H1 (cell line): ENCODE measurements at regions not wholly inside any gene's neighbourhood (a gene's known extent, or its start where the extent isn't known, plus 50 kb on each side); places are given as distances from the start of the nearest gene placed in this dataset.

ENCODE experiments used
- CTCF ChIA-PET: fragments of 300-600 bp; sonication (Branson Sonifier 250); formaldehyde crosslinking; loops from one replicate; lab custom pipeline; 2021; ENCODE audit not compliant: partially characterized antibody; lab: Charles Lee
- POLR2A ChIA-PET: fragments of 300-600 bp; sonication (Branson Sonifier 250); formaldehyde crosslinking; loops from one replicate; lab custom pipeline; 2021; ENCODE audit warnings: inconsistent platforms; ENCODE audit not compliant: partially characterized antibody; lab: Charles Lee
- DNase-seq, 2 experiments: peaks; one replicate each; pipeline versions ENCODE4 v3.0.0 to v3.0.0-alpha.2; 2010 to 2022; ENCODE audit warnings: low spot score in 2 of 2, low read depth in 1 of 2, mixed read lengths in 1 of 2
- FAIRE-seq: peaks from 2 replicates; lab custom pipeline; 2011; peaks lifted over from hg19 to GRCh38; lab: Jason Lieb, UNC
- H2AFZ ChIP-seq: 2 replicates; pipeline ENCODE4 v1.8.1; 2012; ENCODE audit warnings: low read length, inconsistent platforms
- H2AK5ac ChIP-seq: 2 replicates; pipeline ENCODE4 v1.6.1; 2013; ENCODE audit warnings: low read depth, low read length
- H2BK120ac ChIP-seq: replicated peaks from 2 replicates; pipeline ENCODE3; 2013; ENCODE audit warnings: low read depth, low read length, inconsistent platforms
- H2BK12ac ChIP-seq: 2 replicates; pipeline ENCODE4 v1.6.1; 2013; ENCODE audit warnings: low read depth, low read length
- H2BK15ac ChIP-seq: 2 replicates; pipeline ENCODE4 v1.6.1; 2013; ENCODE audit warnings: low read length
- H2BK20ac ChIP-seq: 2 replicates; pipeline ENCODE4 v1.6.1; 2013; ENCODE audit warnings: low read length
- H2BK5ac ChIP-seq: 2 replicates; pipeline ENCODE4 v1.6.1; 2013; ENCODE audit warnings: low read depth, low read length
- H3K14ac ChIP-seq: 2 replicates; pipeline ENCODE4 v1.6.1; 2013; ENCODE audit warnings: inconsistent platforms; ENCODE audit not compliant: insufficient read length
- H3K18ac ChIP-seq: 2 replicates; pipeline ENCODE4 v1.6.1; 2013; ENCODE audit warnings: low read length; ENCODE audit errors: extremely low read depth
- H3K23ac ChIP-seq: 2 replicates; pipeline ENCODE4 v1.6.1; 2013; ENCODE audit warnings: inconsistent platforms; ENCODE audit not compliant: insufficient read length
- H3K23me2 ChIP-seq: 2 replicates; pipeline ENCODE4 v1.6.1; 2013; ENCODE audit warnings: low read depth, low read length
- H3K27ac ChIP-seq: 2 replicates; pipeline ENCODE4 v1.6.1; 2011; ENCODE audit warnings: low read depth, low read length, inconsistent platforms
- H3K27me3 ChIP-seq, 4 experiments: replicated peaks in 1 of 4; 1 replicate in 1 of 4; 2 replicates in 3 of 4; pipeline versions ENCODE4 v1.6.1 to v1.8.1; 2011 to 2013; ENCODE audit warnings: low read length in 3 of 4, mild to moderate bottlenecking in 3 of 4, inconsistent platforms in 2 of 4, mixed read lengths in 2 of 4, moderate library complexity in 1 of 4; ENCODE audit not compliant: control insufficient read depth in 3 of 4, insufficient read depth in 3 of 4; ENCODE audit errors: extremely low read depth in 1 of 4
- H3K36me3 ChIP-seq, 4 experiments: 2 replicates each; pipeline versions ENCODE4 v1.6.1 to v1.8.1; 2011 to 2013; ENCODE audit warnings: mild to moderate bottlenecking in 4 of 4, low read length in 3 of 4, moderate library complexity in 2 of 4, control low read depth in 1 of 4, inconsistent platforms in 1 of 4; ENCODE audit not compliant: insufficient read depth in 4 of 4, control insufficient read depth in 2 of 4
- H3K4ac ChIP-seq: replicated peaks from 2 replicates; pipeline ENCODE3; 2013; ENCODE audit warnings: low read length, low read depth, mixed read lengths, inconsistent platforms; ENCODE audit not compliant: insufficient read length
- H3K4me1 ChIP-seq, 4 experiments: replicated peaks in 1 of 4; 1 replicate in 1 of 4; 2 replicates in 3 of 4; pipeline versions ENCODE4 v1.6.1 to v1.8.1; 2011 to 2013; ENCODE audit warnings: low read length in 3 of 4, inconsistent platforms in 2 of 4, mixed read lengths in 1 of 4; ENCODE audit not compliant: insufficient read depth in 4 of 4, control insufficient read depth in 3 of 4
- H3K4me2 ChIP-seq, 2 experiments: 2 replicates each; pipeline versions ENCODE4 v1.6.1 to v1.8.1; 2011 to 2013; ENCODE audit warnings: low read depth in 2 of 2, low read length in 2 of 2, control low read depth in 1 of 2, inconsistent platforms in 1 of 2, mild to moderate bottlenecking in 1 of 2; ENCODE audit not compliant: insufficient read depth in 1 of 2
- H3K4me3 ChIP-seq, 4 experiments: fragments of 200-600, 300-600 bp in 1 of 4; sonication (generic), shearing (Covaris generic), sonication (Bioruptor Twin) in 1 of 4; 2 replicates each; pipeline versions ENCODE4 v1.5.1 to v1.8.1; 2011 to 2016; ENCODE audit warnings: low read length in 4 of 4, low read depth in 3 of 4, control low read depth in 2 of 4, inconsistent platforms in 2 of 4, mild to moderate bottlenecking in 2 of 4, mixed read lengths in 1 of 4, moderate library complexity in 1 of 4; ENCODE audit not compliant: insufficient read depth in 2 of 4; ENCODE audit errors: extremely low read depth in 1 of 4
- H3K56ac ChIP-seq: replicated peaks from 2 replicates; pipeline ENCODE3; 2013; ENCODE audit warnings: low read depth, mild to moderate bottlenecking, mixed read lengths, low read length, inconsistent platforms; ENCODE audit not compliant: insufficient read length
- H3K79me1 ChIP-seq: 2 replicates; pipeline ENCODE4 v1.6.1; 2013; ENCODE audit warnings: low read depth, low read length, control low read depth
- H3K79me2 ChIP-seq, 2 experiments: 2 replicates each; pipeline versions ENCODE4 v1.6.1 to v1.8.1; 2012 to 2013; ENCODE audit warnings: low read length in 2 of 2, mild to moderate bottlenecking in 2 of 2, inconsistent platforms in 1 of 2; ENCODE audit not compliant: insufficient read depth in 2 of 2, control insufficient read depth in 1 of 2
- H3K9ac ChIP-seq, 4 experiments: replicated peaks in 1 of 4; 1 replicate in 1 of 4; 2 replicates in 3 of 4; pipeline versions ENCODE4 v1.6.1 to v1.8.1; 2011 to 2013; ENCODE audit warnings: low read depth in 3 of 4, low read length in 3 of 4, control low read depth in 2 of 4, mild to moderate bottlenecking in 2 of 4, moderate library complexity in 2 of 4, inconsistent platforms in 1 of 4; ENCODE audit errors: extremely low read depth in 1 of 4
- H3K9me3 ChIP-seq, 2 experiments: 2 replicates each; pipeline versions ENCODE4 v1.6.1 to v1.8.1; 2012 to 2013; ENCODE audit warnings: mild to moderate bottlenecking in 2 of 2, moderate library complexity in 2 of 2, control low read depth in 1 of 2, inconsistent platforms in 1 of 2, low read depth in 1 of 2, low read length in 1 of 2, mixed read lengths in 1 of 2; ENCODE audit not compliant: insufficient read depth in 2 of 2
- H4K20me1 ChIP-seq, 2 experiments: replicated peaks in 1 of 2; 2 replicates each; pipeline versions ENCODE3 to v1.8.1; 2011 to 2013; ENCODE audit warnings: inconsistent platforms in 2 of 2, low read length in 2 of 2, mild to moderate bottlenecking in 1 of 2; ENCODE audit not compliant: insufficient read depth in 2 of 2, control insufficient read depth in 1 of 2
- H4K5ac ChIP-seq: 2 replicates; pipeline ENCODE4 v1.6.1; 2013; ENCODE audit warnings: low read length, low read depth, mixed read lengths, inconsistent platforms; ENCODE audit not compliant: insufficient read length
- H4K8ac ChIP-seq: 2 replicates; pipeline ENCODE4 v1.8.0; 2013; ENCODE audit warnings: mild to moderate bottlenecking, moderate library complexity, low read length, inconsistent platforms; ENCODE audit not compliant: insufficient read depth; ENCODE audit errors: extremely low read depth
- H4K91ac ChIP-seq: replicated peaks from 2 replicates; pipeline ENCODE3; 2013; ENCODE audit warnings: low read length, mixed read lengths, inconsistent platforms; ENCODE audit not compliant: insufficient read length
- ASH2L ChIP-seq: fragments of 200-600, 300-600 bp; sonication (generic); IDR thresholded peaks from one replicate; pipeline ENCODE4 v1.7.1; 2017; ENCODE audit warnings: low read length
- ATF3 ChIP-seq: IDR thresholded peaks from 2 replicates; pipeline ENCODE4 v1.6.1; 2011; ENCODE audit warnings: low read depth, mild to moderate bottlenecking, low read length; ENCODE audit not compliant: insufficient read depth
- CEBPB ChIP-seq: IDR thresholded peaks from 2 replicates; pipeline ENCODE4 v1.6.1; 2012; ENCODE audit warnings: low read depth, low read length
- CTCF ChIP-seq, 3 experiments: IDR thresholded peaks; 1 replicate in 2 of 3; 2 replicates in 1 of 3; pipeline versions ENCODE4 v1.5.1 to v1.6.1; 2011; ENCODE audit warnings: low read length in 3 of 3, mild to moderate bottlenecking in 3 of 3, inconsistent platforms in 2 of 3, low read depth in 1 of 3, moderate library complexity in 1 of 3; ENCODE audit not compliant: insufficient read depth in 1 of 3; ENCODE audit errors: control extremely low read depth in 1 of 3
- EP300 ChIP-seq, 2 experiments: IDR thresholded peaks; 1 replicate in 1 of 2; 2 replicates in 1 of 2; pipeline ENCODE4 v1.6.1; 2011 to 2012; ENCODE audit warnings: low read depth in 2 of 2, low read length in 2 of 2, mild to moderate bottlenecking in 2 of 2, borderline replicate concordance in 1 of 2, inconsistent platforms in 1 of 2, moderate library complexity in 1 of 2
- JUN ChIP-seq: IDR thresholded peaks from 2 replicates; pipeline ENCODE4 v1.6.1; 2011; ENCODE audit warnings: low read depth, mild to moderate bottlenecking, improper control_type of control experiment, low read length
- KDM1A ChIP-seq: fragments of 200-600, 300-600 bp; sonication (generic); IDR thresholded peaks from 2 replicates; pipeline ENCODE4 v1.7.1; 2016; ENCODE audit warnings: mild to moderate bottlenecking, low read length, borderline replicate concordance
- NANOG ChIP-seq: IDR thresholded peaks from 2 replicates; pipeline ENCODE4 v1.6.1; 2011; ENCODE audit warnings: low read length, low read depth, mild to moderate bottlenecking, inconsistent platforms; ENCODE audit not compliant: insufficient read depth, poor library complexity, severe bottlenecking
- RXRA ChIP-seq: IDR thresholded peaks from 2 replicates; pipeline ENCODE4 v1.6.1; 2011; ENCODE audit warnings: low read depth, mild to moderate bottlenecking, low read length, moderate library complexity; ENCODE audit not compliant: insufficient read depth
- SP2 ChIP-seq: IDR thresholded peaks from 2 replicates; pipeline ENCODE4 v1.6.1; 2012; ENCODE audit warnings: mild to moderate bottlenecking, low read length, inconsistent platforms
- WGBS, 2 experiments: shearing (Covaris generic) in 1 of 2; methylation state at CpG; one replicate each; pipeline versions ENCODE4 v1.1.6 to v1.1.7; 2013 to 2015; ENCODE audit warnings: low lambda C conversion rate in 2 of 2, mixed read lengths in 2 of 2, inconsistent platforms in 1 of 2, low coverage in 1 of 2, missing lambda C conversion rate in 1 of 2; ENCODE audit not compliant: insufficient replicate concordance in 2 of 2, insufficient coverage in 1 of 2, insufficient read length in 1 of 2; ENCODE audit errors: extremely low coverage in 1 of 2, missing lambda C conversion rate in 1 of 2; 5-methylcytosine and 5-hydroxymethylcytosine counted together
- TF ChIP-seq, protein P1 (sequence below): IDR thresholded peaks from 2 replicates; pipeline ENCODE4 v1.6.1; 2012; ENCODE audit warnings: inconsistent platforms

GRCh38 chrX:36626898-36627297, 381.3 kb upstream of the FAM47C start:
- H4K91ac ChIP-seq = no peak overlapping the region
- no peak overlapping the region for H2BK120ac ChIP-seq
- H3K23me2 ChIP-seq = no peaks in the 10 kb centered on the region
- H3K14ac ChIP-seq = no peak overlapping the region
- no peaks in the 10 kb centered on the region for H3K9me3 ChIP-seq
- H3K4ac ChIP-seq = no peak overlapping the region
- POLR2A ChIA-PET = no interaction called here
- H3K56ac ChIP-seq = no peak overlapping the region
- DNase-seq (no peak), FAIRE-seq (no peak)
- CTCF ChIA-PET = no interaction called here
- H4K5ac ChIP-seq = no peak overlapping the region
- H2BK5ac ChIP-seq = no peak overlapping the region
- H2AFZ ChIP-seq = no peak overlapping the region
- no peaks in the 10 kb centered on the region for H3K79me1 ChIP-seq
- H2AK5ac ChIP-seq = no peak overlapping the region
- no peak overlapping the region for H3K27ac ChIP-seq
- H3K4me3 ChIP-seq = no peak overlapping the region
- H3K18ac ChIP-seq = no peak overlapping the region
- H3K27me3 ChIP-seq = no peaks in the 10 kb centered on the region
- H4K8ac ChIP-seq = no peak overlapping the region
- H2BK15ac ChIP-seq = no peak overlapping the region
- H3K4me2 ChIP-seq = no peak overlapping the region
- H4K20me1 ChIP-seq = no peaks in the 10 kb centered on the region
- no peaks in the 10 kb centered on the region for H3K79me2 ChIP-seq
- no peak overlapping the region for H2BK20ac ChIP-seq
- no peaks in the 10 kb centered on the region for H3K36me3 ChIP-seq
- WGBS, 2 experiments = 96% methylated on average over 2 of the region's 2 CpGs; no CpG with 5 or more reads in 1 of the 2 experiments
- H2BK12ac ChIP-seq = no peak overlapping the region
- H3K23ac ChIP-seq = no peak overlapping the region
- no peak overlapping the region for H3K9ac ChIP-seq
- H3K4me1 ChIP-seq = no peaks in the 10 kb centered on the region
- TF ChIP-seq KDM1A (no peak), ATF3 (no peak), CEBPB (no peak), SP2 (no peak), NANOG (no peak), EP300 (IDR thresholded peaks at IDR 0.05; ENCODE audit: borderline replicate concordance in 1 of 2, low read depth in 2 of 2, low read length in 2 of 2) (no peak), RXRA (no peak), CTCF (IDR thresholded peaks at IDR 0.05; ENCODE audit: control extremely low read depth in 1 of 3, insufficient read depth in 1 of 3, low read depth in 1 of 3, low read length in 3 of 3) (no peak), ASH2L (no peak), JUN (no peak)
- TF ChIP-seq, protein P1, sequence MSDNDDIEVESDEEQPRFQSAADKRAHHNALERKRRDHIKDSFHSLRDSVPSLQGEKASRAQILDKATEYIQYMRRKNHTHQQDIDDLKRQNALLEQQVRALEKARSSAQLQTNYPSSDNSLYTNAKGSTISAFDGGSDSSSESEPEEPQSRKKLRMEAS = no peak
